ENCODE measurements at regions not wholly inside any gene's neighbourhood (a gene's known extent, or its start where the extent isn't known, plus 50 kb on each side); places are given as distances from the start of the nearest gene placed in this dataset.
A peak's percentile ranks its signal among the peaks of the same experiment; 100 is the strongest.

DNA sequence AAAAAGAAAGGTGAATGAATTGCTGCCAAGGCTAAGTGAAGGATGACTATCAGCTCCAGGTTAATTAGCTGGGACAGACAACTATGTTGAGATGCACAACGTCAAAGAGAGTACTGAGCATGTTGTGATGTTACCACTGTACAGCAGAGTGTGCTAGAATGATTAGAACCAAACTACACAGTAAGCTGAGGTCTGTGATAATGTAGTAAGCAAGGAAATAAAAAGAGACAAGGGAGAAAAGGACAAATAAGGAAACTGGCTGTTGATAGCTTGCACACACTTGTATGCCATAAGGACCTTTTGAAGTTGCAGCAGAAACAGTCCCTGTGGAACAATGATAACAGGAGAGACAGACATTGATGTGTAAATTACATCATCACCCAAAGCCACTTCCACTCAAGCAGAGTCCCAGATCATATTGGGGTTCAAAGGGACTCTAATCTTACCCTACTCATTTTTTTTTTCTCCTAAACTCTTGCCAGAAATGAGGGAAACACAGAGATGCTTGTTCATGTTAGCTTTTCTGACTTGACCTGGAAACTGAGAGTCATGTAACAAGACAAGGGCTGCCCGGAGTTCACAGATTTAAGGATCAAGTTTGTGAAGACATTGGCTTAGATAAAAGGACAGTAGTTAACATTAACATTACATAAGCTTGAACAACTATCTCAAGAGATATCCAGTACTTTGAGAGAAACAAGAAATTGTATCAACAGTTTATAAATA, 189.9 kb downstream of the CENPW start:
- H3K4me1 ChIP-seq = peaks cover 0 to 23% (median 21%) of the 10 kb centered on the region in 4 donors
- WGBS = 54% methylated on average over 2 of the region's 2 CpGs
- H3K27ac ChIP-seq (replicated peaks in 1 of 4) = no peak overlapping the region
- H3K36me3 ChIP-seq = no peaks in the 10 kb centered on the region
- TF ChIP-seq EP300 (IDR thresholded peaks at IDR 0.05) = no peak
- TF ChIP-seq CTCF (IDR thresholded peaks at IDR 0.05) = peak in 1 of 3 experiments; percentile 28
- no peak for TF ChIP-seq POLR2AphosphoS5 (IDR thresholded peaks at IDR 0.05)
- no peak overlapping the region for H3K4me3 ChIP-seq
- intact Hi-C loops (cut with DNase I) = no loop called here
- no peak for DNase-seq (ENCODE audit: extremely low spot score)
- no peaks in the 10 kb centered on the region for H3K27me3 ChIP-seq
- no peaks in the 10 kb centered on the region for H3K9me3 ChIP-seq

- intact Hi-C loops (cut with DNase I) = no loop called here
Observed at GRCh38 chr6:126530775-126531174, 190.9 kb downstream of the CENPW start.

GRCh38 chr6:126531286-126531685, 191.4 kb downstream of the CENPW start:
- DNase-seq (ENCODE audit: extremely low spot score) = no peak
- Histone ChIP-seq H3K9me3 (no peaks in the 10 kb centered on the region), H3K4me3 (no peak overlapping the region), H3K27me3 (no peaks in the 10 kb centered on the region), H3K4me1 (peaks cover 0 to 35% (median 30%) of the 10 kb centered on the region in 4 donors), H3K27ac (replicated peaks in 1 of 4) (no peak overlapping the region), H3K36me3 (no peaks in the 10 kb centered on the region)
- TF ChIP-seq CTCF (IDR thresholded peaks at IDR 0.05) = no peak
- no peak for TF ChIP-seq POLR2A (IDR thresholded peaks at IDR 0.05; ENCODE audit: low read depth)
- no peak for TF ChIP-seq EP300 (IDR thresholded peaks at IDR 0.05)
- no peak for TF ChIP-seq POLR2AphosphoS5 (IDR thresholded peaks at IDR 0.05)
- intact Hi-C loops (cut with DNase I) = no loop called here

More at GRCh38 chr6:126530775-126531174, 190.9 kb downstream of the CENPW start:
- peaks cover 0 to 30% (median 26%) of the 10 kb centered on the region in 4 donors for H3K4me1 ChIP-seq
- no peak overlapping the region for H3K4me3 ChIP-seq
- no peaks in the 10 kb centered on the region for H3K27me3 ChIP-seq
- H3K9me3 ChIP-seq = no peaks in the 10 kb centered on the region
- no peak overlapping the region for H3K27ac ChIP-seq (replicated peaks in 1 of 4)
- no peak for TF ChIP-seq POLR2A (IDR thresholded peaks at IDR 0.05; ENCODE audit: low read depth)
- no peak for TF ChIP-seq POLR2AphosphoS5 (IDR thresholded peaks at IDR 0.05)
- no peak for TF ChIP-seq CTCF (IDR thresholded peaks at IDR 0.05)
- no peak for TF ChIP-seq EP300 (IDR thresholded peaks at IDR 0.05)
- no peaks in the 10 kb centered on the region for H3K36me3 ChIP-seq
- no peak for DNase-seq (ENCODE audit: extremely low spot score)

GRCh38 chr6:126531840-126532239, 191.9 kb downstream of the CENPW start:
- no peak for DNase-seq (ENCODE audit: extremely low spot score)
- no peaks in the 10 kb centered on the region for H3K9me3 ChIP-seq
- no peak overlapping the region for H3K27ac ChIP-seq (replicated peaks in 1 of 4)
- H3K27me3 ChIP-seq = no peaks in the 10 kb centered on the region
- 94% methylated on average over 1 of the region's 1 CpG for WGBS
- no peaks in the 10 kb centered on the region for H3K36me3 ChIP-seq
- no peak overlapping the region for H3K4me3 ChIP-seq
- H3K4me1 ChIP-seq = peaks cover 0 to 38% (median 32%) of the 10 kb centered on the region in 4 donors
- TF ChIP-seq POLR2A (IDR thresholded peaks at IDR 0.05; ENCODE audit: low read depth) (no peak), CTCF (IDR thresholded peaks at IDR 0.05) (no peak), EP300 (IDR thresholded peaks at IDR 0.05) (no peak), POLR2AphosphoS5 (IDR thresholded peaks at IDR 0.05) (no peak)
- intact Hi-C loops (cut with DNase I) = no loop called here

- TF ChIP-seq EP300 (IDR thresholded peaks at IDR 0.05) (no peak), POLR2A (IDR thresholded peaks at IDR 0.05; ENCODE audit: low read depth) (no peak), CTCF (IDR thresholded peaks at IDR 0.05) (no peak), POLR2AphosphoS5 (IDR thresholded peaks at IDR 0.05) (no peak)
- Histone ChIP-seq H3K4me1 (peaks cover 0 to 52% (median 42%) of the 10 kb centered on the region in 4 donors), H3K27me3 (no peaks in the 10 kb centered on the region), H3K36me3 (no peaks in the 10 kb centered on the region), H3K27ac (replicated peaks in 1 of 4) (no peak overlapping the region), H3K4me3 (no peak overlapping the region), H3K9me3 (no peaks in the 10 kb centered on the region)
- 79% methylated on average over 2 of the region's 2 CpGs for WGBS
- no peak for DNase-seq (ENCODE audit: extremely low spot score)
- intact Hi-C loops (cut with DNase I) = no loop called here
Observed at GRCh38 chr6:126534401-126534800, 194.5 kb downstream of the CENPW start.
